OCI-LY3 (cell line): ENCODE measurements at regions not wholly inside any gene's neighbourhood (a gene's known extent, or its start where the extent isn't known, plus 50 kb on each side); places are given as distances from the start of the nearest gene placed in this dataset.

ENCODE experiments used
- H2AFZ ChIP-seq: fragments of 200-600, 300-600 bp; shearing (Covaris generic); 2 replicates; pipeline ENCODE4 v1.6.0; 2014; ENCODE audit warnings: antibody characterized with exemption, low read depth, low read length
- H3K27ac ChIP-seq: fragments of 200-600, 300-600 bp; sonication (generic); 2 replicates; pipeline ENCODE4 v1.5.1; 2014; ENCODE audit warnings: mild to moderate bottlenecking, low read length, moderate library complexity, mixed read lengths
- H3K27me3 ChIP-seq: fragments of 200-600, 300-600 bp; sonication (generic); 2 replicates; pipeline ENCODE4 v1.6.1; 2014; ENCODE audit warnings: low read depth, low read length, mixed read lengths
- H3K36me3 ChIP-seq: fragments of 200-600, 300-600 bp; sonication (generic); replicated peaks from 2 replicates; pipeline ENCODE3; 2014; ENCODE audit warnings: low read depth, low read length, mixed read lengths
- H3K4me1 ChIP-seq: fragments of 300-600, 200-600 bp; sonication (generic); 2 replicates; pipeline ENCODE4 v1.6.1; 2014; ENCODE audit warnings: low read length, mixed read lengths
- H3K4me2 ChIP-seq: fragments of 200-600, 300-600 bp; sonication (generic); 2 replicates; pipeline ENCODE4 v1.6.1; 2014; ENCODE audit warnings: low read length, mixed read lengths
- H3K4me3 ChIP-seq: fragments of 300-600, 200-600 bp; sonication (generic); 2 replicates; pipeline ENCODE4 v1.5.1; 2014; ENCODE audit warnings: antibody characterized with exemption, mild to moderate bottlenecking, low read length, moderate library complexity
- H3K79me2 ChIP-seq: fragments of 300-600, 200-600 bp; shearing (Covaris generic); 2 replicates; pipeline ENCODE4 v1.6.1; 2014; ENCODE audit warnings: mild to moderate bottlenecking, low read length, mixed read lengths
- H3K9ac ChIP-seq: fragments of 300-600, 200-600 bp; shearing (Covaris generic); 2 replicates; pipeline ENCODE4 v1.6.0; 2014; ENCODE audit warnings: mild to moderate bottlenecking, low read length, moderate library complexity
- H3K9me3 ChIP-seq: fragments of 200-600, 300-600 bp; shearing (Covaris generic); 2 replicates; pipeline ENCODE4 v1.6.1; 2014; ENCODE audit warnings: low read length, mixed read lengths; ENCODE audit not compliant: insufficient read depth
- H4K20me1 ChIP-seq: fragments of 200-600, 300-600 bp; sonication (generic); 2 replicates; pipeline ENCODE4 v1.6.1; 2016; ENCODE audit warnings: low read length, mixed read lengths; ENCODE audit not compliant: insufficient read depth
- EZH2phosphoT487 ChIP-seq: fragments of 200-600 bp; shearing (Covaris generic); IDR thresholded peaks from 2 replicates; pipeline ENCODE4 v1.6.1; 2018; ENCODE audit warnings: antibody characterized with exemption, mixed run types, low read depth
- TF ChIP-seq, protein P1 (sequence below): fragments of 200-600, 300-600 bp; sonication (generic); IDR thresholded peaks from 2 replicates; pipeline ENCODE4 v1.5.1; 2014; ENCODE audit warnings: antibody characterized with exemption, low read length, low read depth

DNA sequence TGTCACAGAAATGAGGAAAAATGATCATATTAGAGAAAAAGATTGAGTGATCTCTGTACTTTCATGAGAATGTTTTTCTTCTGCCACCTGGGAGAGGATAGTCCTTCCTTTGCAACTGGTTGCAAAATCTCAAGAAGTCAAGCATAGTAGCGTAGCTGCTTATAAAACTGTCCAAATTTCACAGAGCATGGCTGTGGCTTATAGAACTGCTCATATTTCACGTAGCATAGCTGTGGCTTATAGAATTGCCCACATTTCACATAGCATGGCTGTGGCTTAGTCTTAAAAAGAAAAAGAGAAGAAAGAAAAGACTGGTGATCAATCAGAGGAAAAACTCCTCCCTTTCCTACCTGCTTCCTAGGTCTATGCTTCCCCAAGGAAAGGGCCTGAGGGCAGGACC is 329.5 kb downstream of the SIPA1L2 start:
- H3K27ac ChIP-seq, result no peak overlapping the region
- no peak overlapping the region for H2AFZ ChIP-seq
- no peaks in the 10 kb centered on the region for H3K36me3 ChIP-seq
- no peak overlapping the region for H3K9ac ChIP-seq
- no peak overlapping the region for H3K4me3 ChIP-seq
- no peaks in the 10 kb centered on the region for H3K79me2 ChIP-seq
- TF ChIP-seq, protein P1, sequence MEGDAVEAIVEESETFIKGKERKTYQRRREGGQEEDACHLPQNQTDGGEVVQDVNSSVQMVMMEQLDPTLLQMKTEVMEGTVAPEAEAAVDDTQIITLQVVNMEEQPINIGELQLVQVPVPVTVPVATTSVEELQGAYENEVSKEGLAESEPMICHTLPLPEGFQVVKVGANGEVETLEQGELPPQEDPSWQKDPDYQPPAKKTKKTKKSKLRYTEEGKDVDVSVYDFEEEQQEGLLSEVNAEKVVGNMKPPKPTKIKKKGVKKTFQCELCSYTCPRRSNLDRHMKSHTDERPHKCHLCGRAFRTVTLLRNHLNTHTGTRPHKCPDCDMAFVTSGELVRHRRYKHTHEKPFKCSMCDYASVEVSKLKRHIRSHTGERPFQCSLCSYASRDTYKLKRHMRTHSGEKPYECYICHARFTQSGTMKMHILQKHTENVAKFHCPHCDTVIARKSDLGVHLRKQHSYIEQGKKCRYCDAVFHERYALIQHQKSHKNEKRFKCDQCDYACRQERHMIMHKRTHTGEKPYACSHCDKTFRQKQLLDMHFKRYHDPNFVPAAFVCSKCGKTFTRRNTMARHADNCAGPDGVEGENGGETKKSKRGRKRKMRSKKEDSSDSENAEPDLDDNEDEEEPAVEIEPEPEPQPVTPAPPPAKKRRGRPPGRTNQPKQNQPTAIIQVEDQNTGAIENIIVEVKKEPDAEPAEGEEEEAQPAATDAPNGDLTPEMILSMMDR, result no peak
- no peak for TF ChIP-seq EZH2phosphoT487
- no peaks in the 10 kb centered on the region for H3K9me3 ChIP-seq
- H3K4me1 ChIP-seq, result no peaks in the 10 kb centered on the region
- H3K4me2 ChIP-seq, result no peak overlapping the region
- no peaks in the 10 kb centered on the region for H4K20me1 ChIP-seq
- no peaks in the 10 kb centered on the region for H3K27me3 ChIP-seq

DNA sequence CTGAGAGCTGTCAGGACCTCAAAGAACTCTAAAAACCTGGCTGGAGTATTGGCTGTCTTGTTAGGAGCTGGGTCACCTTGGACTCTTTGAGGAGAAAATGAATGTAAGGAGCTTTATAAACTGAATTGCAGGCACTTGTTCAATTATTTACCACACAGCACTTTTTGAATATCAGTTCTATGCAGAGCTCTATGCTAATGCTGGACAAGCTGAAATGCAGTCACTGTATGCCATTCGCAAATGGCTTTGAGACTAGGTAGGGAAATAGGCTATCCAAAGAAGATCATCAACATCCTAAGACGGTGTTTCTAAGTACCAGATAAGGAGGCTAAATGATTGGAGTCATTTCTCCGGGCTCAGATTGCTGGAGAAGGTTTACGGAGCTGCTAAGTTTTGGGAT is 333.5 kb downstream of the SIPA1L2 start:
- Histone ChIP-seq H3K9ac (no peak overlapping the region), H3K79me2 (no peaks in the 10 kb centered on the region), H3K9me3 (no peaks in the 10 kb centered on the region)

DNA sequence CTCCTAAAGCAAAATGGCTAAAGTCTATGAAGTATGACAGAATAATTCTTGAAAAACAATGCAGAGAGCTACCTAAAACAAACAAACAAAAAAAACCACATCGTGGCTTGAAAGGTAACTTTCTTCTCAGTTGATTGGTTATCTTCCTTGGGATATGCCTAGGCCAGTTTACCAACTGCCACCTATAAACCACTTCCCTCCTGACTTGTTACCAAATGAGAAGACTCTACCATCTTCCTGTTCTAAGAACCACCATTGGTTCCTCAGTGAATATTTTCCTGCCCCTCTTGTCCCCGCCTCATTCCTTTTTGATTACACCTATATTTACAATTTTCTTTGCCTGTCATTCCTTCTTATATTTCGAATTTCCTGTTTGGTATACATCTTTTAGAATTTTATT is 336.6 kb downstream of the SIPA1L2 start:
- no peak overlapping the region for H3K4me2 ChIP-seq
- no peaks in the 10 kb centered on the region for H3K4me1 ChIP-seq
- H3K27ac ChIP-seq, result no peak overlapping the region
- TF ChIP-seq, protein P1, result no peak
- TF ChIP-seq EZH2phosphoT487, result no peak
- H2AFZ ChIP-seq, result no peak overlapping the region
- H3K9ac ChIP-seq, result no peak overlapping the region
- peaks cover 7% of the 10 kb centered on the region; the same call in 1 of the 2 replicates for H3K27me3 ChIP-seq
- no peaks in the 10 kb centered on the region for H3K36me3 ChIP-seq
- H3K9me3 ChIP-seq, result no peaks in the 10 kb centered on the region
- no peaks in the 10 kb centered on the region for H4K20me1 ChIP-seq
- no peaks in the 10 kb centered on the region for H3K79me2 ChIP-seq
- no peak overlapping the region for H3K4me3 ChIP-seq

More for the DNA sequence above, 333.5 kb downstream of the SIPA1L2 start:
- H2AFZ ChIP-seq, result no peak overlapping the region
- H3K4me1 ChIP-seq, result no peaks in the 10 kb centered on the region
- H3K27ac ChIP-seq, result no peak overlapping the region
- no peaks in the 10 kb centered on the region for H4K20me1 ChIP-seq
- H3K4me2 ChIP-seq, result no peak overlapping the region
- no peak overlapping the region for H3K4me3 ChIP-seq
- TF ChIP-seq, protein P1, result no peak
- H3K27me3 ChIP-seq, result peaks cover 7% of the 10 kb centered on the region; the same call in 1 of the 2 replicates
- H3K36me3 ChIP-seq, result no peaks in the 10 kb centered on the region

DNA sequence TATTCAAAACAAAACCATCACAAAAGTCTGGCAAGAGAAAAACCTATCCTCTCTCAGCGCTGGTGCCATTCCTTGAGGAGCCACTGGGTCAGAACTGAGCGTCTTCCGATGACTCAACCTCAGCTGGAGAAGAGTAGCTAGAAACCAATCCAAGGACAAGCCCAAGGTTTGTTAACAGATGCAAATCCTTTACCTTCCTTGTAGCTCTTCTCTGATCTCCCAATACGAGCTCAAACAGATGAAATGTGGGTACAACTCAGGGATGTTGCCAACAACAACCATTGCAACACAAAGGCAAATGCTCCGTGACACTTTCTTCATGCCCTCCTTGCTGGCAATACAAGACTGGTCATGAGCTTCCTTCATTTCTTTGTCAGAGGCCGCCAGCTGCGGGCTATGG is 337.1 kb downstream of the SIPA1L2 start:
- Histone ChIP-seq H3K4me2 (no peak overlapping the region), H3K27ac (no peak overlapping the region), H3K9ac (no peak overlapping the region), H3K27me3 (peaks cover 7% of the 10 kb centered on the region; the same call in 1 of the 2 replicates), H3K4me3 (no peak overlapping the region), H2AFZ (no peak overlapping the region), H3K4me1 (no peaks in the 10 kb centered on the region), H4K20me1 (no peaks in the 10 kb centered on the region), H3K9me3 (no peaks in the 10 kb centered on the region), H3K79me2 (no peaks in the 10 kb centered on the region), H3K36me3 (no peaks in the 10 kb centered on the region)
- TF ChIP-seq EZH2phosphoT487, result no peak
- TF ChIP-seq, protein P1, result no peak
